Gastroesophageal sphincter (tissue), 3 donors: ENCODE measurements at regions not wholly inside any gene's neighbourhood (a gene's known extent, or its start where the extent isn't known, plus 50 kb on each side); places are given as distances from the start of the nearest gene placed in this dataset.

Experiments used
- CTCF ChIP-seq, 4 experiments: fragments of 200-600 bp in 2 of 4; fragments of 450-650 bp in 2 of 4; sonication (generic) in 1 of 4; IDR thresholded peaks; one replicate each; pipeline ENCODE4 v1.5.1; 2017 to 2019; ENCODE audit warnings: antibody characterized with exemption in 4 of 4, mild to moderate bottlenecking in 2 of 4, moderate library complexity in 2 of 4
- POLR2A ChIP-seq, 2 donors: fragments of 450-650 bp; IDR thresholded peaks; one replicate each; pipeline ENCODE4 v1.6.1; 2017; ENCODE audit warnings: antibody characterized with exemption in 2 of 2, mild to moderate bottlenecking in 2 of 2, moderate library complexity in 1 of 2
- POLR2AphosphoS5 ChIP-seq: sonication (generic); formaldehyde crosslinking; IDR thresholded peaks from one replicate; pipeline ENCODE4 v1.6.1; 2017; ENCODE audit warnings: antibody characterized with exemption

GRCh38 chr5:157949520-157949919 lies 90.6 kb upstream of the CLINT1 start:
- no peak for TF ChIP-seq CTCF (IDR thresholded peaks at IDR 0.05)
- no peak for TF ChIP-seq POLR2A (IDR thresholded peaks at IDR 0.05)
- TF ChIP-seq POLR2AphosphoS5: no peak
